ENCODE measurements at regions not wholly inside any gene's neighbourhood (a gene's known extent, or its start where the extent isn't known, plus 50 kb on each side); places are given as distances from the start of the nearest gene placed in this dataset.

DNA sequence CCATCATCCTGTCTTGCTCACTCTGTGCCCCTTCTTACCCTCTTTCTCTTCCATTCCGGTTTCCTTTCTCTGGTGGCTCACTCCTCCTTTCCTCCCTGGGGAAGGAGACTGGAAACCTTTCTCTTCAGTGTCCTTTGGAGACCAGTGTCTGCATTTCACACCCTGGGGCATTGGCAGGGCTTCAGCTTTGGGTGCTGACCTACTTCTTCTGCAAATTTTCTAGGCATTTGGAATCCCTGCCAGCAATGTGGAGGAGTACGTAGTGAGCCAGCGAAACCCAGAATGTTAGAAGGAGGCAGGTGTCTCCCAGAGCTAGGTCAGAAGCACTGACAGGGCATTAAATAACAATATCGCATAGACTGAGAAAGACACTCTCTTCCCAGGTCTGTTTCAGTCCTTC is 122.2 kb downstream of the SLC28A3 start:
- Histone ChIP-seq H3K4me3 (no peak overlapping the region), H3K27me3 (no peaks in the 10 kb centered on the region), H3K27ac (no peak overlapping the region), H3K4me1 (replicated peaks in 1 of 2) (no peaks in the 10 kb centered on the region), H3K9me3 (replicated peaks in 1 of 3) (no peaks in the 10 kb centered on the region), H3K36me3 (replicated peaks in 1 of 2) (no peaks in the 10 kb centered on the region)
- intact Hi-C loops (cut with DNase I), result no loop called here
- WGBS, 4 donors, result 65 to 76% (median 70%) methylated on average over 4 of the region's 4 CpGs
- peak in 1 of 7 donors; percentile 57 for DNase-seq
- TF ChIP-seq POLR2A (IDR thresholded peaks at IDR 0.05) (no peak), CTCF (IDR thresholded peaks at IDR 0.05) (no peak)

- H3K36me3 ChIP-seq (replicated peaks in 1 of 2), result no peaks in the 10 kb centered on the region
- no peaks in the 10 kb centered on the region for H3K9me3 ChIP-seq (replicated peaks in 1 of 3)
- no peak for DNase-seq
- TF ChIP-seq POLR2A (IDR thresholded peaks at IDR 0.05) (no peak), CTCF (IDR thresholded peaks at IDR 0.05) (no peak)
- WGBS, 4 donors, result 62 to 75% (median 69%) methylated on average over 5 of the region's 5 CpGs
- H3K4me3 ChIP-seq, result no peak overlapping the region
- intact Hi-C loops (cut with DNase I), result no loop called here
- no peaks in the 10 kb centered on the region for H3K4me1 ChIP-seq (replicated peaks in 1 of 2)
- H3K27ac ChIP-seq, result no peak overlapping the region
- H3K27me3 ChIP-seq, result no peaks in the 10 kb centered on the region
Measured at GRCh38 chr9:84224246-84224645, 116.3 kb downstream of the SLC28A3 start.

Small RNAs in the stretch of these regions (small RNA-seq; reads per million reads assigned to genes)
- 0 reads per million in 2 donors for gene AL390838.2
